ENCODE measurements at regions not wholly inside any gene's neighbourhood (a gene's known extent, or its start where the extent isn't known, plus 50 kb on each side); places are given as distances from the start of the nearest gene placed in this dataset.

DNA sequence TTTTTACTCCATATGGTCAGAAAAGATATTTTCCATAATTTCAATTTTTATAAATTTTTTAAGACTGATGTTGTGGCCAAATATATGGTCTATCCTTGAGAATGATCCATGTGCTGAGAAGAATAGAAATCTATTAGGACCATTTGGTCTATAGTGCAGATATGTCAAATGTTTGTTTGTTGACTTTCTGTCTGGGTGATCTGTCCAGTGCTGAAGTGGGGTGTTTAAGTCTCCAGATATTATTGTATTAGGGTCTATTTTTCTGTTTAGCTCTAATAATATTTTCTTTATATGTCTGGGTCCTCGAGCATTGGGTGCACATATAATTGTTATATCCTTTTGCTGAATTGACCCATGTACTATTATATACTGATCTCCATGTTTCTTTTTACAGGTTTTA, 308.9 kb upstream of the LMO3 start:
- no peak for TF ChIP-seq EZH2 (IDR thresholded peaks at IDR 0.05; ENCODE audit: borderline replicate concordance, insufficient read depth, low read depth, low read length, poor library complexity, severe bottlenecking)
- TF ChIP-seq, protein P1, sequence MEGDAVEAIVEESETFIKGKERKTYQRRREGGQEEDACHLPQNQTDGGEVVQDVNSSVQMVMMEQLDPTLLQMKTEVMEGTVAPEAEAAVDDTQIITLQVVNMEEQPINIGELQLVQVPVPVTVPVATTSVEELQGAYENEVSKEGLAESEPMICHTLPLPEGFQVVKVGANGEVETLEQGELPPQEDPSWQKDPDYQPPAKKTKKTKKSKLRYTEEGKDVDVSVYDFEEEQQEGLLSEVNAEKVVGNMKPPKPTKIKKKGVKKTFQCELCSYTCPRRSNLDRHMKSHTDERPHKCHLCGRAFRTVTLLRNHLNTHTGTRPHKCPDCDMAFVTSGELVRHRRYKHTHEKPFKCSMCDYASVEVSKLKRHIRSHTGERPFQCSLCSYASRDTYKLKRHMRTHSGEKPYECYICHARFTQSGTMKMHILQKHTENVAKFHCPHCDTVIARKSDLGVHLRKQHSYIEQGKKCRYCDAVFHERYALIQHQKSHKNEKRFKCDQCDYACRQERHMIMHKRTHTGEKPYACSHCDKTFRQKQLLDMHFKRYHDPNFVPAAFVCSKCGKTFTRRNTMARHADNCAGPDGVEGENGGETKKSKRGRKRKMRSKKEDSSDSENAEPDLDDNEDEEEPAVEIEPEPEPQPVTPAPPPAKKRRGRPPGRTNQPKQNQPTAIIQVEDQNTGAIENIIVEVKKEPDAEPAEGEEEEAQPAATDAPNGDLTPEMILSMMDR (IDR thresholded peaks at IDR 0.05) = no peak

Data from B cell (primary cell).